ENCODE measurements at regions not wholly inside any gene's neighbourhood (a gene's known extent, or its start where the extent isn't known, plus 50 kb on each side); places are given as distances from the start of the nearest gene placed in this dataset.

DNA sequence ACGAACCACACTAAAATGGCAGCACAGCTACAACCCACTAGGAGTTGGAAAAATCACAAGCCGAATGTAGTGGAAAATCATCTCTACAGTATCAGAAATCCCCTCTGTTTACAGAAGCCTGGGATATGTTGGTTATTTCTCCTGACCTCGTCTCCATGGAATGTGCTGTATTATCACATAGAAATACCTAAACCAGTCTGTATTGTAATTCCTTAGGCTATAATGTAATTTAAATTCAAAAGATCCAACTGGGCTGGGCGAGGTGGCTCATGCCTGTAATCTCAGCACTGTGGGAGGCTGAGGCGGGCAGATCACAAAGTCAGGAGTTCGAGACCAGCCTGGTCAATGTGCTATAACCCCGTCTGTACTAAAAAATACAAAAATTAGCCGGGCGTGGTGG, 244.8 kb upstream of the MPDZ start (continued):
- TF ChIP-seq, protein P1, sequence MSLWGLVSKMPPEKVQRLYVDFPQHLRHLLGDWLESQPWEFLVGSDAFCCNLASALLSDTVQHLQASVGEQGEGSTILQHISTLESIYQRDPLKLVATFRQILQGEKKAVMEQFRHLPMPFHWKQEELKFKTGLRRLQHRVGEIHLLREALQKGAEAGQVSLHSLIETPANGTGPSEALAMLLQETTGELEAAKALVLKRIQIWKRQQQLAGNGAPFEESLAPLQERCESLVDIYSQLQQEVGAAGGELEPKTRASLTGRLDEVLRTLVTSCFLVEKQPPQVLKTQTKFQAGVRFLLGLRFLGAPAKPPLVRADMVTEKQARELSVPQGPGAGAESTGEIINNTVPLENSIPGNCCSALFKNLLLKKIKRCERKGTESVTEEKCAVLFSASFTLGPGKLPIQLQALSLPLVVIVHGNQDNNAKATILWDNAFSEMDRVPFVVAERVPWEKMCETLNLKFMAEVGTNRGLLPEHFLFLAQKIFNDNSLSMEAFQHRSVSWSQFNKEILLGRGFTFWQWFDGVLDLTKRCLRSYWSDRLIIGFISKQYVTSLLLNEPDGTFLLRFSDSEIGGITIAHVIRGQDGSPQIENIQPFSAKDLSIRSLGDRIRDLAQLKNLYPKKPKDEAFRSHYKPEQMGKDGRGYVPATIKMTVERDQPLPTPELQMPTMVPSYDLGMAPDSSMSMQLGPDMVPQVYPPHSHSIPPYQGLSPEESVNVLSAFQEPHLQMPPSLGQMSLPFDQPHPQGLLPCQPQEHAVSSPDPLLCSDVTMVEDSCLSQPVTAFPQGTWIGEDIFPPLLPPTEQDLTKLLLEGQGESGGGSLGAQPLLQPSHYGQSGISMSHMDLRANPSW (CRISPR knock-in tag; IDR thresholded peaks at IDR 0.05; ENCODE audit: borderline replicate concordance) = no peak
- TF ChIP-seq ISL2 (CRISPR knock-in tag; IDR thresholded peaks at IDR 0.05) (no peak), NFKB2 (CRISPR knock-in tag; IDR thresholded peaks at IDR 0.05; ENCODE audit: borderline replicate concordance) (no peak), ARHGAP35 (CRISPR knock-in tag; IDR thresholded peaks at IDR 0.05; ENCODE audit: borderline replicate concordance) (no peak), ZNF234 (CRISPR knock-in tag; conservative IDR thresholded peaks at IDR 0.05) (no peak)
- TF ChIP-seq, protein P2, sequence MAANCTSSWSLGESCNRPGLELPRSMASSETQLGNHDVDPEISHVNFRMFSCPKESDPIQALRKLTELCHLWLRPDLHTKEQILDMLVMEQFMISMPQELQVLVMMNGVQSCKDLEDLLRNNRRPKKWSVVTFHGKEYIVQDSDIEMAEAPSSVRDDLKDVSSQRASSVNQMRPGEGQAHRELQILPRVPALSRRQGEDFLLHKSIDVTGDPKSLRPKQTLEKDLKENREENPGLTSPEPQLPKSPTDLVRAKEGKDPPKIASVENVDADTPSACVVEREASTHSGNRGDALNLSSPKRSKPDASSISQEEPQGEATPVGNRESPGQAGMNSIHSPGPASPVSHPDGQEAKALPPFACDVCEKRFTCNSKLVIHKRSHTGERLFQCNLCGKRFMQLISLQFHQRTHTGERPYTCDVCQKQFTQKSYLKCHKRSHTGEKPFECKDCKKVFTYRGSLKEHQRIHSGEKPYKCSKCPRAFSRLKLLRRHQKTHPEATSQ (CRISPR knock-in tag; IDR thresholded peaks at IDR 0.05; ENCODE audit: borderline replicate concordance) = no peak

DNA sequence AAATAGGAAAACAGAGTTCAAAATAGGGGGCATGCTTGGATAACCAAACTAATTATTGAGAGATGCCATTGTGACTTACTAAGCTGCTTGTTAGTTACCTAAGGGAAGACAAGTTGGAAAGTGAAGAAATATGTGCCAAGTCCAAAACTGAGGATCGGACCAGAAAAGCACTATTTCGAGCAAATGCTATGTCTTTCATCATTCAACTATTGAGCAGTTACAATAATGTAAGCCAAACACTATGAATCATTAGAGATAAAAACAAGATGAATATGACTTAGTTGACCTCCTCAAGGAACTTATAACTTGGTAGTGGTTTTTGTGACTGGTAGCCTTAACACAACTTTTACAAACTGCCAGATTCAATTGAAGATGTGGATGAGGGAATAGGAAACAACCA, 240.6 kb upstream of the MPDZ start:
- no TSS peak for BruUV-seq (replicated peaks)
- WGBS (ENCODE audit: low lambda C conversion rate) = 0% methylated on average over 2 of the region's 2 CpGs
- no peak overlapping the region for H3K9ac ChIP-seq (ENCODE audit: insufficient read depth, low read depth, low read length)
- no peak overlapping the region for H2AFZ ChIP-seq (ENCODE audit: low read length)
- H3K9me3 ChIP-seq (ENCODE audit: low read length) = no peaks in the 10 kb centered on the region
- FAIRE-seq = no peak
- H3K27ac ChIP-seq (ENCODE audit: extremely low read length, insufficient read depth, low read length) = no peak overlapping the region
- no peak overlapping the region for H3K4me2 ChIP-seq (ENCODE audit: low read depth, low read length)
- POLR2A ChIA-PET = no interaction called here
- no peaks in the 10 kb centered on the region for H3K27me3 ChIP-seq (ENCODE audit: control insufficient read depth in 1 of 2, insufficient read depth in 2 of 2, low read length in 2 of 2)
- in situ Hi-C loops (cut with HindIII; ENCODE audit: extremely low pct_ligation_motif_present, low pct_unique_long_range_greater_than_20kb) = no loop called here
- TF ChIP-seq SIX4 (CRISPR knock-in tag; IDR thresholded peaks at IDR 0.05) (no peak), PHF5A (CRISPR knock-in tag; IDR thresholded peaks at IDR 0.05; ENCODE audit: low read depth, unreplicated experiment) (no peak), ZNF775 (CRISPR knock-in tag; IDR thresholded peaks at IDR 0.05; ENCODE audit: borderline replicate concordance) (no peak), ZZZ3 (CRISPR knock-in tag; IDR thresholded peaks at IDR 0.05; ENCODE audit: borderline replicate concordance) (no peak)
- H3K4me3 ChIP-seq (replicated peaks in 1 of 3; ENCODE audit: insufficient read depth in 1 of 3, low read depth in 2 of 3, low read length in 3 of 3) = no peak overlapping the region
- H3K79me2 ChIP-seq (ENCODE audit: insufficient read depth, low read length) = no peaks in the 10 kb centered on the region
- no peak for ATAC-seq
- H3K4me1 ChIP-seq (ENCODE audit: insufficient read depth, low read length) = no peaks in the 10 kb centered on the region
- CTCF ChIA-PET (ENCODE audit: low intra/inter-chr PET ratio, low total read pairs) = no interaction called here
- H3K36me3 ChIP-seq (replicated peaks in 1 of 2; ENCODE audit: control insufficient read depth in 1 of 2, insufficient read depth in 2 of 2, low read length in 2 of 2) = no peaks in the 10 kb centered on the region
- intact Hi-C loops (cut with micrococcal nuclease; ENCODE audit: unreplicated experiment) = no loop called here
- DNase-seq (ENCODE audit: low spot score) = no peak
- no peaks in the 10 kb centered on the region for H4K20me1 ChIP-seq (ENCODE audit: insufficient read depth, low read length)
